HG02943 (cell line): ENCODE measurements at regions not wholly inside any gene's neighbourhood (a gene's known extent, or its start where the extent isn't known, plus 50 kb on each side); places are given as distances from the start of the nearest gene placed in this dataset.
"Not testable (repeated sequence)": the region's sequence is repeated elsewhere in the genome, so short reads cannot be mapped to it uniquely, and the experiment has no call there.

Source experiments
- ATAC-seq: cut with Tn5 transposase; IDR thresholded peaks from one replicate; pipeline ENCODE4 v1.9.1; 2021; ENCODE audit warnings: mild to moderate bottlenecking, low read depth, moderate library complexity; ENCODE audit not compliant: unreplicated experiment

DNA sequence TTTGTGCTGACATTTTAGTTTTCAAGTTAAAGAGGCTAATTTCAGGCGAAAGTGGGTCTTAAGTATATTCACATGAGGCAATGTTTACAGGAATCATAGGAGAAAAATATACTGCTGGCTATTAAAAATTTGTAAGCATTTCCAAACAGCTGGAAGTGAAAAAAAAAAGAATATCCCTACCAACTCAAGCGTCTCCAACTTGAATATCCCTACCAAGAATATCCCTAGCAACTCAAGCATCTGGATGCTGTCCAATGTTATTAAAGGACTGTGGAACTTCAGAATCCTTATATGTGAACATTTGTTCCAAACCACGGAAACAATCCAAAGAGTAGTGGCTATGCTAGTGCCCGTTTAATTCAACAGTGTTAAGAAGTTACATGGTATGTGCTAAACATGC, 1303.0 kb downstream of the GATA3 start:
- no peak for ATAC-seq

DNA sequence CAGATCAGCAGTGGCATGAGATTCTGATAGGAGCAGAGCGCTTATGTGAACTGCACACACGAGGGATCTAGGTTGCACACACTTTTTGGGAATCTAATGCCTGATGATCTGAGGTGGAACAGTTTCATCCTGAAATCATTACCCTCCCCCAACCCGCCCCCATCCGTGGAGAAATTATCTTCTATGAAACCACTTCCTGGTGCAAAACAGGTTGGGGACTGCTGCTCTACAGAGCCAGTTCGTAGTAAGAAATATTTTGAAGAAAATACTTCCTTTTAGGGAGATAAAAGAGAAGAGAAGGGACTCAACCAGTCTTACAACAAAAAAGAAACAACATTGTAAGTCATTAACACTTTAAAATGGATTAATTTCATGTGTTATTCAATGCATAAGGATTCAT, 1308.2 kb downstream of the GATA3 start:
- no peak for ATAC-seq

GRCh38 chr10:9379183-9379582, 1324.7 kb downstream of the GATA3 start:
- ATAC-seq, result no peak

GRCh38 chr10:9381733-9382532, 1327.4 kb downstream of the GATA3 start:
- ATAC-seq, result no peak

- no peak for ATAC-seq
Measured at GRCh38 chr10:9382533-9382866, 1328.0 kb downstream of the GATA3 start.

- ATAC-seq, result no peak
Measured at GRCh38 chr10:9390516-9390915, 1336.0 kb downstream of the GATA3 start.

DNA sequence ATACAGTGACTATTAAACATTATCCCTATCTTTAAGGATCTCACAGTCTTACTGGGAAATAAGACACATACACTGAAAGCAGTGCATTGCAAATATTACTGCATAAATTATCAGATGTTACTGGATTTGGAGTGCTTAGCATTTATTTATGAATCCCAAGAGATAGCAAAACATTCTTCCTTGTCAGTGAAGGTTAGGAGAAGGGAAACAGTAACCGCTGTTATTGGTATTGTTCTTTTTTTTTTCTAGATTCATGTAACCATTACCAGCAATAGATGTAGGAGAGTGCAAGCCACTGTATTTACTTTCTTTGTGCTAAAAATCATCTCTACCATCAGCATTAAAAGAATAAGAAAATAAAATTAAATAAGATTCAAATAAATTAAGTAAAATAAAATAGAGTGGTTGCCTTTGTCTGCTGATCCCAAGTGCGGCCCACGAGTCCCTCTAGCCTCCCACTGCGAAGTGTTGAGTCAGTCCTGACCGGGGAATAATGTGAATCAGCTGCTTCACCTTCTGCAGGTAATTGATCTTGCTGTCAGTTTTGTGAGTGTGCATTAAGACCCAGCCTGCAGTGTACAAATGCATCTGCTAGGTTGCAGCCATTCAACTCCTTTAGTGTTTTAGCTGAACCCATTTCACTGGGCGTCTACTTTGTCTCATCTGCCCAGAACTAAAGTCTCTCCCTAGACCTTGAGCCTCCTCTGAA, 1344.9 kb downstream of the GATA3 start:
- no peak for ATAC-seq

DNA sequence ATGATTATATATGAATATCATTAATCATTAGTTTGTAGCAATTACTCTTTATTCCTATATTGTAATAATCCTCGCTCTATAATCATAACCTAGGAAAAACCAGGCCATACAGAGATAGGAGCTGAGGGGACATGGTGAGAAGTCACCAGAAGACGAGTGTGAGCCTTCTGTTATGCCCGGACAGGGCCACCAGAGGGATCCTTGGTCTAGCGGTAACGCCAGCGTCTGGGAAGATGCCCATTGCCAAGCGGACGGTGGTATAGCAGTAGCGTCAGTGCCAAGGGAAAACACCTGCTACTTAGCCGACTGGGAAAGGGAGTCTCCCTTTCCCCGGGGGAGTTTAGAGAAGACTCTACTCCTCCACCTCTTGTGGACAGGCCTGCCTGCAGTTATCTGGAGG, 1347.6 kb downstream of the GATA3 start:
- not testable (repeated sequence) for ATAC-seq

GRCh38 chr10:9402507-9403195, 1348.2 kb downstream of the GATA3 start:
- not testable (repeated sequence) for ATAC-seq

DNA sequence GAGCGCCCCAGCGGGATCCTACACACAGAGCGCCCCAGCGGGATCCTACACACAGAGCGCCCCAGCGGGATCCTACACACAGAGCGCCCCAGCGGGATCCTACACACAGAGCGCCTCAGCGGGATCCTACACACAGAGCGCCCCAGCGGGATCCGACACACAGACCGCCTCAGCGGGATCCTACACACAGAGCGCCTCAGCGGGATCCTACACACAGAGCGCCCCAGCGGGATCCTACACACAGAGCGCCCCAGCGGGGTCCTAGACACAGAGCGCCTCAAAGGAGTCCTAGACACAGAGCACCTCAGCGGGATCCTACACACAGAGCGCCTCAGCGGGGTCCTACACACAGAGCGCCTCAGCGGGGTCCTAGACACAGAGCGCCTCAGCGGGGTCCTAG, 1352.7 kb downstream of the GATA3 start:
- ATAC-seq, result not testable (repeated sequence)

DNA sequence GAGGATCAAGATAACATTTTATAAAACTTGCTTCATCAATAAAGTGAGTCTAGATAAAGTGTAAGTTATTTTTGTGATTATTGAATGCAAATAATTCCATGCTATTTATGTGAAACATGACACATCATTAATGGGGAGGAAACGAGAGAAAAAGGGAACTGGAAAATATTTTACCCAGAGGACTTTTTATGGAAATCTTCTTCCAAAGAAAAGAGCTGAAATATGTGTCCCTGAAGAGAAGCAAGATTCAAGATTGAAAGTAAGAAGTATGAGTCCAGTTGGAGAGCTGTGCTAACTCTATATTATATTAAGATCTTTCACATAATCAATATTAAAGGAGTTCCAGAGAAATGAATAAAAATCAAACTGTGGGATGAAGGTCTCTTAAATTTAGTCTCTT, 1361.8 kb downstream of the GATA3 start:
- no peak for ATAC-seq

DNA sequence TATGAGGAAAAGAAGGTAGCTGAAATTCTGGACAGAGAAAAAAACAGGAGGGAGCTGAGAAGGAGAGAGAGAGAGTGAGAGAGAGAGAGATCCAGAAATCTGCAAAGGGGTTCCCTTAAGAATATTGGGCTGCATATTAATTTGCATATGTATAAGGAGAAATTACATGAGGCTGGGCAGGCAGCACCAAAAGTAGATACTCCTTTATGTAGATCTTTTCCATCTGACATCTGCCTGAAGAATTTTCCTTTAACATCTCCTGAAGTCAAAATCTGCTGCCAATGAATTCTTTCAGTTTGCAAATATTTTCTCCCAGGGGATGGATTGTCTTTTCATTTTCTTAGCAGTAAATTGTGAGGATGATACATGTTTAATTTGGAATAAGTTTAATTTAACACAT, 1365.3 kb downstream of the GATA3 start:
- ATAC-seq, result no peak

DNA sequence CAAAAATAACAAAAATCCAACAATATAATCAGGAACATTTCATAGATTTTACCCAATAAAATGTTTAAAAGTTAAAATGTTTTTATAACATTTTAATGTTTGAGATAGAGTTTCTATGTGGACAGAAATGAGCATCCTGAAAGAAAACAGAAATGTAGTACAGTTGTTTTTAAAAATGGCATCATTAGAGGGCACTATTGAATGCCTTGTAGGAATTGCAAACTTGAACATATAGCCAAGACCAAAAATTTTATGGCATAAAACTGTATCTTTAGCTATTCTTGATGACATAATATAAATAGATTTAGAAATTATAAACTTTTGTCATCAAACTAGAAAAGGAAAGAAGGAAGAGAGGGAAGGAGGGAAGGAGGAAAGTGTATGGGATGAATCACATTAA, 1372.7 kb downstream of the GATA3 start:
- ATAC-seq, result no peak

DNA sequence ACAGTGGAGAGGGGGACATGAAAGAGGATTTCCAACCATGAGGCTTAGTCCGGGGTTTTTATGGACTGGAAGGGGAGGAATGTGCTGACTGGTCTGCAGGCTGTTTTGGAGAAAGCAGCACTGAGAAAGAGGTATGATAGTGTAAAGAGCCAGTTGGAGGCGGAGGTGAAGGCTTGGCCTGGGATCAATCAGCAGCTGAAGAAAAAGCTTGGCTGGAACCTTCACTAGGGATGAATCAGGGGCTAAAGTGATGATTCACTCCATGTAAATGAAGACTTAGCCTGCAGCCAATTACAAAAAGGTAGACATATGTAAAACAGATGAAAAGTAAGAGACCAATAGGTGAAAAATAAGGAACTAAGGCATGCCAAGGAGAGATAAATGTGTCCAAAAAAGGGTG, 1382.6 kb downstream of the GATA3 start:
- no peak for ATAC-seq

- ATAC-seq, result no peak
Measured at GRCh38 chr10:9443758-9444157, 1389.3 kb downstream of the GATA3 start.

- ATAC-seq, result no peak
Measured at GRCh38 chr10:9449530-9449929, 1395.0 kb downstream of the GATA3 start.

- no peak for ATAC-seq
Measured at GRCh38 chr10:9450801-9451200, 1396.3 kb downstream of the GATA3 start.

GRCh38 chr10:9451211-9451773, 1396.8 kb downstream of the GATA3 start:
- ATAC-seq, result no peak

DNA sequence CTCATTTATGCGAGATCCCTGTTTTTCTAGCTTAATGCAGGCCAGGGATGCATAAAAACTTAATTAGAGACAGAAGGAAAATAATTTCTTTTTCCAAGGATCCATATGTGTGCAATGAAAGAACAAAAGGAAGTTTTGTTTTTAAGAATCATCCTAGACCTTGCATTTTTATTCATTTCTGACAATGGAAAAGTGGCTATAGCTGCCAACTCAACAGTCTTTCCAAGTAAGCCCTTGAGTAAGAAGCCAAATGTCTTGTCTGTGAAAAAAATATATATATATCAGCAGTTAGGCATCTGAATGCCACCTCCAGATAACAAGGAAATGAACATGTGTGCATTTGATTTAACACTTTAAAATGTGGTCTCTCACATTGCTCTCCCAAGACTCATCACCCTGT, 1397.6 kb downstream of the GATA3 start:
- ATAC-seq, result no peak

DNA sequence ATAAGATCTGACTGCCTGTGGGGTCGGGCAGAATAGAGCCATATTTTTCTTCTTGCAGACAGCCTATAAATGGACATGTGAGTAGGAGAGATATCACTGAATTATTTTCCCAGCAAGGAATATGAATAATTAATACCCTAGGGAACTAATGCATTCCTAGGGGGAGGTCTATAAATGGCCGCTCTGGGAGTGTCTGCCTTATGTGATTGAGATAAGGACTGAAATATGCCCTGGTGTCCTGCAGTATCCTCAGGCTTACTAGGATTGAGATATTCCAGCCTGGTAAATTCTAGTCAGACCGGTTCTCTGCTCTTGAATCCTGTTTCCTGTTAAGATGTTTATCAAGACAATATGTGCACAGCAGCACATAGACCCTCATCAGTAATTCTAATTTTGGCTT, 1399.4 kb downstream of the GATA3 start:
- ATAC-seq, result not testable (repeated sequence)

DNA sequence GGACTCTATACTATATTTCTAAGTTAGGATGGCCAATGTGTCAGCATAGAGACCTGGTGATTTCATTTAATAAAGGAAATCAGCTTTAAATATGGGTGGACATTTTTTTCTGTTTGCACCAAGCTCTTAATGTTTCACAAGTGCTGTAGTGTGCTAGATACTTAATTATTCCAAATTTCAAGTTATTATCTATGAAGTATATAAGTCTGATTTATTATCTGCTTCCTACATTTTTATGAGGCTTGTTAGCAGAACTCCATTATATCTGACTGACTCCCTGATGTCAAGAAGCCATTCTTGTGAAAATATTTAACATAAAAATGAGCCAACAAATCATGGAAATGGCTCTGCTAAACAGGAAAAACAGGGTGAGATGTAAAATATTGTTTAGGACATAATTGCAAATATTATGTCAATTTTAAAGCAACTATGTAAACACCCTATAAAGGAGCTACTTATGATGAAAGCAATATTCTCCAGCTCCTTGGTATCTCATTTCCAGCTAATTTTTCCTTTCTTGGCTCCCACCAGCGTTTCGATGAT, 1415.2 kb downstream of the GATA3 start:
- ATAC-seq, result no peak
